AG04449 (cell line): ENCODE measurements at regions not wholly inside any gene's neighbourhood (a gene's known extent, or its start where the extent isn't known, plus 50 kb on each side); places are given as distances from the start of the nearest gene placed in this dataset.

Experiments
- CTCF ChIA-PET: fragments of 350-600 bp; formaldehyde crosslinking; extraction: SDS; loops from one replicate; lab custom pipeline; 2021; ENCODE audit warnings: antibody characterized with exemption; lab: Yijun Ruan, JAX
- POLR2A ChIA-PET: fragments of 400-600, 350-600 bp; formaldehyde crosslinking; extraction: SDS; loops from one replicate; lab custom pipeline; 2020; ENCODE audit warnings: antibody characterized with exemption, inconsistent platforms; lab: Yijun Ruan, JAX
- DNase-seq: peaks from one replicate; pipeline ENCODE4 v3.0.0-alpha.2; 2010; ENCODE audit warnings: low read depth, low spot score
- H3K4me3 ChIP-seq: 2 replicates; pipeline ENCODE4 v1.5.1; 2011; ENCODE audit warnings: low read depth, mild to moderate bottlenecking, control low read depth, low read length
- CTCF ChIP-seq: IDR thresholded peaks from one replicate; pipeline ENCODE4 v1.5.1; 2011; ENCODE audit warnings: mild to moderate bottlenecking, moderate library complexity, low read length, control low read depth, inconsistent platforms; ENCODE audit not compliant: insufficient read depth; ENCODE audit errors: missing control alignments

GRCh38 chr4:57496697-57497471 is 386.7 kb upstream of the IGFBP7 start:
- CTCF ChIA-PET, result no interaction called here
- POLR2A ChIA-PET, result no interaction called here
- DNase-seq, result no peak
- no peak overlapping the region for H3K4me3 ChIP-seq
- no peak for TF ChIP-seq CTCF

- H3K4me3 ChIP-seq, result no peak overlapping the region
- no peak for DNase-seq
- CTCF ChIA-PET, result interaction anchor here (1.3 kb wide), 1 partner anchor 331 kb away, joined by 5 read pairs; no protein-coding TSS in a partner anchor
- no peak for TF ChIP-seq CTCF
- POLR2A ChIA-PET, result no interaction called here
These were observed 384.6 kb upstream of the IGFBP7 start for GRCh38 chr4:57494821-57495220.

GRCh38 chr4:57492251-57492878 is 382.2 kb upstream of the IGFBP7 start:
- no peak for DNase-seq
- ChIA-PET CTCF (no interaction called here), POLR2A (no interaction called here)
- no peak for TF ChIP-seq CTCF
- H3K4me3 ChIP-seq, result no peak overlapping the region

- POLR2A ChIA-PET, result no interaction called here
- CTCF ChIA-PET, result no interaction called here
- TF ChIP-seq CTCF, result no peak
- no peak for DNase-seq
- no peak overlapping the region for H3K4me3 ChIP-seq
These were observed 381.2 kb upstream of the IGFBP7 start for GRCh38 chr4:57491388-57491787.

GRCh38 chr4:57490520-57491255 is 380.5 kb upstream of the IGFBP7 start:
- no peak for DNase-seq
- H3K4me3 ChIP-seq, result no peak overlapping the region
- TF ChIP-seq CTCF, result no peak
- CTCF ChIA-PET, result interaction anchor here (1.3 kb wide), 1 partner anchor 327 kb away, joined by 3 read pairs; no protein-coding TSS in a partner anchor
- POLR2A ChIA-PET, result no interaction called here

GRCh38 chr4:57488366-57489162 is 378.4 kb upstream of the IGFBP7 start:
- ChIA-PET CTCF (no interaction called here), POLR2A (no interaction called here)
- DNase-seq, result no peak
- TF ChIP-seq CTCF, result no peak
- H3K4me3 ChIP-seq, result no peak overlapping the region
